SIG-M5 (cell line): ENCODE measurements at regions not wholly inside any gene's neighbourhood (a gene's known extent, or its start where the extent isn't known, plus 50 kb on each side); places are given as distances from the start of the nearest gene placed in this dataset.
A peak's percentile ranks its signal among the peaks of the same experiment; 100 is the strongest.
"Not testable (repeated sequence)": the region's sequence is repeated elsewhere in the genome, so short reads cannot be mapped to it uniquely, and the experiment has no call there.

Source experiments
- DNase-seq: peaks from one replicate; lab custom pipeline; 2025; lab: John Stamatoyannopoulos, UW

DNA sequence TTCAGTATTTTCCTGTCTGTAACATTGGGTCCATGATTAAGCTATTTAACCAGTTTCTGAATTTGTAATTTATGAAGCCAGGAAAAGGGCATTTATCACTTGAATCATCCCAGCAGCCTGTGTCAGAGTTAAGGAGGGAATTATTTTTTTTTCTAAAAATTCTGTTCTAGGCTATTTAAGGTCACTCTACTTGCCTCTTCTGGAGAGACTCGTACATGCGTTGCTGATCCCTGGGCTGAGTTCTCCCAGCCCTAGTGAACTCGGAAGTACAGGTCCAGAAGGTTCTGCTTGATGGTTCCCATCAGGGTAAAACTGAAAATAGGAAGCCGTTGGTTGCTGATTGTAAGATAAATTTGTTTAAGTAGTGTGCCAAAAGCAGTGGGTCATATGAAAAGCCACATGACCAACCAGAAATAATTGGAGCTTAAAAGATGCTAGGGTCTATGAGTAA, 90.7 kb downstream of the GPR88 start:
- no peak for DNase-seq

DNA sequence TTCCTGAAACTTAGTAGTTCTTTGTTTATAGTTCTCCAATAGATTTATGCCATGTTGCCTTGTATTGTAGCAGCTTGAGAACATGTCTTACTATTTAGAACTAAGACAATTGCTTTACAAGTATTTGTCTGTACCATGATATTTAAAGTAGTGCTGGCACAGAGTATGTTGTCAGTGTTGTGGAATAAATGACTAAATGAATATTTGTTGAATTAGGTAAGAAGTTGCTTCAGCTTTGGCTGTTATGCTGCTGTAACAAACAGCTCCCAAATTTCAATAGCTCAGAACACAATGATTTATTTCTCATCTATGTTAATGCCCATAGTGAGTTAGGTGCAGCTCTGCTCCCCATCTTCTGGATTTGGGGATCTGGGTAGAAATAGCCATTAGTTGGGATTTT, 90.2 kb upstream of the VCAM1 start:
- no peak for DNase-seq

DNA sequence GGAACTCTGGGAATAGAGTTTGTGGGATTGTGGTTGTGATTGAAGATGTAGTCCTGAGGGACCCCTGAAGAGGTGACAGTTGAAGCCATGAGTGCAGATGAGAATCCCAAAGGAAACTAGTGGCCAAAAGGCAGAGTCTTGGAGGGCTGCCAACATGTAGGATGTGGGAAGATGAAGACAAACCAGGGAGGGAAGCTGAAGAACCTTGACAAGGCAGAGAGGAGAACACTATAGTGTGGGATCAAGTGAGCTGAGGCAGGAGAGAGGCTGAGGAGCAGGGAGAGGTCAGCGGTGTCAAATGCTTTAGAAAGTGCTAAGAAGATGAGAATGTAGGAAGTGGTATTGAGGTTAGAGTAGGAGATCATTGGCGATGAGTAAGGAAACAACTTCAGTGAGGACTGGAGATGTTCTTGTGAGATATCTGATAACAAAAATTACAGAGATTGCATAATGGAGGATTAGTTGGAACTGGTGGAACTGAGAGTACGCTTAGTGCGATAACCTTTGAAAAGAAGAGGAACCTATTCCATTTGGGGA, 88.5 kb upstream of the VCAM1 start:
- DNase-seq: peak; percentile 16

DNA sequence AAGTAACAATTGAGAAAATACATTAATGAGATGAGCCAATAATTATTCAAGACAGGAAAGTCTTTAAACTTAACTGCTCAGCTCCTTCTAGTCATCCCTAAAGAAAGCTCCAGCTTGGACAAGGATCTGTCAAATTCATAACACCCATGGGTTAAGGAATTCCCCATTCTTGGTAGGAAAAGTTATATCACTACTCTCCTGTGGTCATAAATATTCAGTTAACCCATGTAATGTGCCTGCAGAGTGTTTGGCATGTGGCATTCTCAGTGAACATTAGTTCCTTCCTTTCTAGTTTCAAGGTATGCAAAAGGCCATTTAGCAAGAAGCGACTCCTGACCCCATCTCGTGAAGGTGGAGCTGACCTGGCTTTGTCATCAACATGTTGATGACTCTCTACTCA, 76.7 kb upstream of the VCAM1 start:
- DNase-seq: no peak

DNA sequence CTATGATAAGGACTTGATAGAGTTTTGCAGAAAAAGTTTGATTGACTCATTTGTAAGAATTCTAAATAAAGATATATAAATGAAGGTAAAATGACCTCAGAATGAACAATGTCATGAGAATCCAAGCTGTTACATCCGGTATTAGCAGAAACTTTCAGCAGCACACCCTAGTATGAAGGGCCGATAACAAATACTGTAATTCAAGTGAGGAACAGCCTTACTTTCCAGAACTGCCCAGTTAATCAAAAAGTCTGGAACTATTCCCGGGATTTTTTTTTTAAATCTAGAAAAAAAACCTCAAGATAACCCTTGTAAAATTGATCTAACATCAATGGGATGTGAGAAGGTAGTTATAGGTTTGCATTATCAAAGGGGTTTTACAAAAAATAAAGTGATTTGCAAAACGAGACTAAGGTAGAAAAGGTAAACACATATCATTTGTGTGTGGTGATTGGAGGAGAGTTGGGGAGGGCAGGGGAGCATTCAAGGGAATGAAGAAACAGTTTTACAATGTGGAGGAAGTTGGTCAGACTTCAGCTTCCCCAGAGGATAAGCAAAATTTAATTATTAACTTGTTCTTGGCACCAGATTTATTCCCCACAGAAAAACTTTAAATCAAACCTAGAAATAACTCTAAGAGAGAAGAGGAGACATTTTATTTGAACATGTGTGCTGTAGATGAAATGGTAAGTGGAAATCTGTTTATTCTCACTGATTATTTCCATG, 75.9 kb upstream of the VCAM1 start:
- DNase-seq: no peak

DNA sequence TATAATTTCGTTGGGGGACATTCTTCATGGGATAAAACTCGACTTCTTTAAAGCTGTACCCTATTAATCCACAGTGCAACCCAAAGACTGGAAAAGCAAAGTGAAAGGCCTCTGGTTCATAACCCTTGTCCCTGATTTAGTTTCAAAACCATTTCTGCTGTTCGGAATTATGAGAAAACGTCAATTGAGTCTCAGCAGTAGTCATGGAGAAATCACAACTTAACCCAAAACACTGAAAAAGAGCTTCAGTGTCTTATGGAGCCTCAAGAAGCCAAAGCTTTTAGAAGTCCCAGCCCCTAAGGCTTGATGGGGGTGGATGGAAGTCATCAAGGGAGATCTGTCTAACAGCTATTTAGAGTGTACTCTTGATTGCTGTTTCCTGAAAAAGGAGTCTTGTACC, 73.5 kb upstream of the VCAM1 start:
- no peak for DNase-seq

DNA sequence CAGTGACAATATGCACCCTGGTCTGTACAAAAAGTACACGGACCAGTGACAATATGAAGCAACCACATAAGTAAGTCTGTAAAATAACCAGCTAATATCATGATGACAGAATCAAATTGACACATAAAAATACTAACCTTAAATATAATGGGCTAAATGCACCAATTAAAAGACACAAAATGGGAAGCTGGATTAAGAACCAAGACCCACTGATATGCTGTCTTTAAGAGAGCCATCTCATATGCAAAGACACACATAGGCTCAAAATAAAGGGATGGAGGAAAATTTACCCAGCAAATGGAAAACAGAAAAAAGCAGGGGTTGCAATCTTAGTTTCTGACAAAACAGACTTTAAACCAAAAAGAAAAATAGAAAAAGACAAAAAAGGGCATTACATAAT, 70.4 kb upstream of the VCAM1 start:
- no peak for DNase-seq

DNA sequence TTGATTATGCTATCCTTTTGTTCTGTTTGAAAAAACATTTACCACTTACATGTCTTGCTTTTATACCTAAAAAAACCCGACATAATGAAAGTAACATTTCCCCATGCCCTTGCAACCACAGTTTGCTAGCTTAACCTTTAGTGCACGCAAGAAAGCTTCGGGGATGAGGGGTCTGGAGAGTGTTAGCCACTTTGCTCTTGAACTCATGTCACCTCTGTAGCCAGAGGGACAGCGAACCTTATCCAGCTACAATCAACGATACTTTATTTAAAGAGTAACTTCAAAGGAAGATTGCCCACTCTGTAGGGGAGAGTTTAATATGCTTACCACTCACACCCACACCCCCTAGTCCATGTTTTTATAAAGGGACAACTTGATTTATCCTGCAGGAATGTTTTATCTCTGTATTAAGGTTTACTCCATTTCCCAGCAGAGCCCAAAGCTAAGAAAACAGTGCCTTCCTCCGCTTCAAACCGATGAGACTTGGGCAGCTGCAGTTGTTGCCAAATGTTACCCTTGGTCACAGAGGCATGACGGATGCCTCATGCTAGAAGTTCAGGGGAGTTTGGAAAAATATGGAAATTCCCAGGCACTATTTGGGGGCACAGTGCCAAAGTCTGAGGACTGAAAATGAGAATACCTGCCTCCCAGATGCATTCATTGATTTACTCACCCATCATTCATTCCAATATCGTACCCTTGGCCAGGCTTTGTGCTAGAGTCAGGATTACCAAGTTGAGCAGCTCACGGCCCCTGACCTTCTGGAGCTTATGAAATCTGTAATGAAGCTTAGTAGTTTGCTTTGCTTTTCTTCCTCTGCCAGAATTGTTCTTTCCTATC, 61.4 kb upstream of the VCAM1 start:
- DNase-seq: no peak

DNA sequence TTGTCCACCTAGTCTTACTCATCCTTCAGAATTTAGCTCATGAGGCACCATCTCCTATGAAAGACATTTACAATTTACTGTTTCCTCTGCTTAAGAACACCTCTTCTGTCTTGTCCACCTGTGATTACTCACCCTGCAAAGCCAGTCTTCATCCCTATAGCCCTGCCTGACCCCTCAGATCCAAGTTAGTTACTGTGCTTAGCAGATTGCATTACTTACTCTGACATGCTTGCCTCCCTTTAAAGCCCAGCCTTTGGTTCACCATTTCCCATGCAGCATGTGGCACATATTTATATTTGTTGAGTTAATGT, 60.9 kb upstream of the VCAM1 start:
- DNase-seq: no peak

DNA sequence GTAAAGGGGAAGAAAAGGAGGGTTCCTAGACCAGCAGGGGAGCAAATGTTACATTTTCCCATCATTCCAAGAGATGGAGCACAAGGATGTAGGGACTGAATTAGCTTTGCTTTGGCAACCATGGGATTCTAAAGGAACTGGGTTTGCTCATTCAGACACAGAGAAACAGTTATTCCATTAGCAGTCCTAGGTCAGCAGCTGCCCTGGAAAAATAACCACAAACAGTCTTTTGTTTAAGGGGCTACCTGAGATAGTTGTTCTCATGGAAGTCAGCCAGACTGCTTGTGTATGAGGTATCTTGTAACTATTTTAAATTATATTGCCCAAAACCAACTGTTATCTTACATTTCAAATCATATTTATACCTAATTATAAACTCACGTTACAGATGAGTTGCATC, 58.4 kb upstream of the VCAM1 start:
- DNase-seq: no peak

DNA sequence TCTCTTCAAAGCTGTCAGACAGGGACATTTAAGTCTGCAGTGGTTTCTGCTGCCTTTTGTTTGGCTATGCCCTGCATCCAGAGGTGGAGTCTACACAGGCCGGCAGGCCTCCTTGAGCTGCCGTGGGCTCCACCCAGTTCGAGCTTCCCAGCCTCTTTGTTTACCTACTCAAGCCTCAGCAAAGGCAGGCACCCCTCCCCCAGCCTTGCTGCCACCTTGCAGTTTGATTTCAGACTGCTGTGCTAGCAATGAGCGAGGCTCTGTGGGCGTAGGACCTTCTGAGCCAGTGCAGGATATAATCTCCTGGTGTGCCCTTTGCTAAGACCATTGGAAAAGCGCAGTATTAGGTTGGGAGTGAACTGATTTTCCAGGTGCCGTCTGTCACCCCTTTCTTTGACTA, 51.0 kb upstream of the VCAM1 start:
- DNase-seq: not testable (repeated sequence)
